ENCODE measurements at regions not wholly inside any gene's neighbourhood (a gene's known extent, or its start where the extent isn't known, plus 50 kb on each side); places are given as distances from the start of the nearest gene placed in this dataset.
"Not testable (repeated sequence)": the region's sequence is repeated elsewhere in the genome, so short reads cannot be mapped to it uniquely, and the experiment has no call there.

GRCh38 chr6:1212138-1212537 is 99.8 kb upstream of the FOXQ1 start:
- not testable (repeated sequence) for TF ChIP-seq EZH2phosphoT487 (IDR thresholded peaks at IDR 0.05; ENCODE audit: insufficient read depth, low read depth); EZH2 (IDR thresholded peaks at IDR 0.05; ENCODE audit: insufficient read depth, poor library complexity, severe bottlenecking)

Data from GM23248 (cell line).